ENCODE measurements at regions not wholly inside any gene's neighbourhood (a gene's known extent, or its start where the extent isn't known, plus 50 kb on each side); places are given as distances from the start of the nearest gene placed in this dataset.
"Not testable (repeated sequence)": the region's sequence is repeated elsewhere in the genome, so short reads cannot be mapped to it uniquely, and the experiment has no call there.

DNA sequence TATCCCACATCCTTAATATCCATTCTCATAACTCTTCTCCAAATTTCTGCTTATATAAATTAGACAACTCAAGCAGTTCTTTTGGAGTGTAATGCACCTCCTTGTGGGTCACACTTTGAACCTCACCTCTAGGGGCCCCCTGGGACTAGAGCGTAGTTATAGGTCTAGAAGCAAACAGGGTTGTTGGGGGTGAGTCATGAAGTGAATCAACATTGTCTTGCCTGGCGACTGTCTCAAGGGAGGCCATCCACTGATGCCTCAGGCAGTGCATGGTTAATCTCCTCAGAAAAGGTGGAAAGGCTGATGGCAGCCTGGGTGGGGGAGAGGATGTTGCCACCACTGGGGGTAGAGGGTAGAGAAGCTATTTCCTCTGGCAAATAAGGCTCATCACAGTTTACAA, 129.1 kb downstream of the TNFRSF21 start:
- peak; percentile 70 for DNase-seq

DNA sequence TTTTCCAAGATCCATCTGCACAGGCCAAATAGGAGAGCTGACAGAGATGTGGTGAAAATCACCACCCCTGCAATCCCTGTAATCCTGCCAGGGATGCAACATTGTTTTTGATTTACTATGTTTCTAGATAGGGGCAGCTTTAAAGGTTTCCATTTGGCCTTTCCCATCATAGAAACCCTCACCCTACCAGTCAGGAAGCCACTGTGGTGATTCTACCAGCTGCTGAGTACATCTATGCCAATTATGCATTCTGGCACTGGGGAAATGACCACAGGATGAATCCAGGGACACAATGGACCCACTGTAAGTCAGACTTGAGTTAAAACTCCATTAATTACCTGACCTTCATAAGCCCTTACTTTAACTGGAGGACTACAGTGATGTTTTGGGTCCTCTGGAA, 130.4 kb downstream of the TNFRSF21 start:
- no peak for DNase-seq

DNA sequence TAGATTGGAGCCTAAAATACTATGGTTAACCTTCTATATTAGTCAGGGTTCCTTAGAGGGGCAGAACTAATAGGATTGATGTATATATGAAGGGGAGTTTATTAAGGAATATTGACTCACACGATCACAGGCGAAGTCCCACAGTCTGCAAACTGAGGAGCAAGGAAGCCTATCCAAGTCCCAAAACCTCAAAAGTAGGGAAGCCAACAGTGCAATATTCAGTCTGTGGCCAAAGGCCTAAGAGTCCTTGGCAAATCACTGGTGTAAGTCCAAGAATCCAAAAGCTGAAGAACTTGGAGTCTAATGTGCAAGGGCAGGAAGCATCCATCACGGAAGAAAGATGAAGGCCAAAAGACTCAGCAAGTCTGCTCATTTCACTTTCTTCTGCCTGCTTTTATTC, 133.5 kb upstream of the ADGRF1 start:
- DNase-seq, result no peak

DNA sequence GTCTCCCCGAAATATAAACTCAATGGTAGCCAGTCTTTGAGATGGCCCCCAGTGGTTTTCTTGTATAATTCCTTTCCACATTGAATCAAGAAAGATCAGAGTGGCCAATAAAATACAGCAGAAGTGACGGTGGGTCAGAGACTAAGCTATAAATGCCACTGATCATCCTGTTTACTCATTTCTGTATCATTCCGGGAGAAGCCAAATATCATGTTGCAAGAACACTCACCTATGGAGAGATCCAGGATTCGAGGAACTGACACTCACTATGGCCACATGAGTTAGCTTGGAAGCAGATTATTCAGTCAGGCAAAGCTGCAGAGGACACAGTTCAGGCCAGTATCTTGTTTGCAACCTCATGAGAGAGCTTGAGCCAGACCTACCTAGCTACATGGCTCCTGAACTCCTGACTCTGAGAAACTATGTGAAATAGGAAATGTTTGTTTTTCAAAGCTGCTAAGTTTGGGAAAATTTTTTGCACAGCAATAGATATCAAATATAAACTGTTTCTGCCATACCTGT, 132.4 kb upstream of the ADGRF1 start:
- no peak for DNase-seq

DNA sequence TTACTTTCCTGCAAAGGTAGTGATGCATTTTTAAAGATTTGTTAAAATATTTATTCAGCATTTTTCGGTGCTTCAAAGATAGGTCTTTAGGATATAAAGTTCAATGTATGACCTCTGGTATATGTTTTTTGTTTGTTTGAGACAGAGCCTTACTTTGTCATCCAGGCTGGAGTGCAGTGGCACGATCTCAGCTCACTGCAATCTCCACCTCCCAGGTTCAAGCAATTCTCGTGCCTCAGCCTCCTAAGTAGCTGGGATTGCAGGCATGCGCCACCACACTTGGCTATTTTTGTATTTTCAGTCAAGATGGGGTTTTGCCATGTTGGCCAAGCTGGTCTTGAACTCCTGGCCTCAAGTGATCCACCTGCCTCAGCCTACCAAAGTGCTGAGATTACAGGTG, 131.9 kb upstream of the ADGRF1 start:
- DNase-seq, result not testable (repeated sequence)

DNA sequence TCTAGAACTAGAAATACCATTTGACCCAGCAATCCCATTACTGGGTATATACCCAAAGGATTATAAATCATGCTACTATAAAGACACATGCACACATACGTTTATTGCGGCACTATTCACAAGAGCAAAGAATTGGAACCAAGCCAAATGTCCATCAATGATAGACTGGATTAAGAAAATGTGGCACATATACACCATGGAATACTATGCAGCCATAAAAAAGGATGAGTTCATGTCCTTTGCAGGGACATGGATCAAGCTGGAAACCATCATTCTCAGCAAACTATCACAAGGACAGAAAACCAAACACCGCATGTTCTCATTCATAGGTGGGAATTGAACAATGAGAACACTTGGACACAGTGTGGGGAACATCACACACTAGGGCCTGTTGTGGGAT, 131.0 kb upstream of the ADGRF1 start:
- DNase-seq, result not testable (repeated sequence)

DNA sequence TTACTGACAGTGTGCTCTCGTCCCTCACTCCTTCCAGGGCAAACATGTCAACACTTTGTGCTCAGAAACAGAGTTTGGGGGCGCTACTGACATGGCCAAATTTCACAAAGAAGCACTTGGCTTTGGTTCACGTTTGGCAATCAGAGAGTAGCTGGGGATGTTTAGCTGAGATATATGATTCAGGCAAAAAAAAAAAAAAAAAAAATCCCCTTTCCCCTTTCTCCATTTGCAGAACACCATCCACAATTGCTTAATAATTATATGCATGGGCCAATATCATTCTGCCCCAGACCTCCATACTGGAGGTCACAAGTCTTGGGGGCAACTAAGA, 128.4 kb upstream of the ADGRF1 start:
- no peak for DNase-seq

DNA sequence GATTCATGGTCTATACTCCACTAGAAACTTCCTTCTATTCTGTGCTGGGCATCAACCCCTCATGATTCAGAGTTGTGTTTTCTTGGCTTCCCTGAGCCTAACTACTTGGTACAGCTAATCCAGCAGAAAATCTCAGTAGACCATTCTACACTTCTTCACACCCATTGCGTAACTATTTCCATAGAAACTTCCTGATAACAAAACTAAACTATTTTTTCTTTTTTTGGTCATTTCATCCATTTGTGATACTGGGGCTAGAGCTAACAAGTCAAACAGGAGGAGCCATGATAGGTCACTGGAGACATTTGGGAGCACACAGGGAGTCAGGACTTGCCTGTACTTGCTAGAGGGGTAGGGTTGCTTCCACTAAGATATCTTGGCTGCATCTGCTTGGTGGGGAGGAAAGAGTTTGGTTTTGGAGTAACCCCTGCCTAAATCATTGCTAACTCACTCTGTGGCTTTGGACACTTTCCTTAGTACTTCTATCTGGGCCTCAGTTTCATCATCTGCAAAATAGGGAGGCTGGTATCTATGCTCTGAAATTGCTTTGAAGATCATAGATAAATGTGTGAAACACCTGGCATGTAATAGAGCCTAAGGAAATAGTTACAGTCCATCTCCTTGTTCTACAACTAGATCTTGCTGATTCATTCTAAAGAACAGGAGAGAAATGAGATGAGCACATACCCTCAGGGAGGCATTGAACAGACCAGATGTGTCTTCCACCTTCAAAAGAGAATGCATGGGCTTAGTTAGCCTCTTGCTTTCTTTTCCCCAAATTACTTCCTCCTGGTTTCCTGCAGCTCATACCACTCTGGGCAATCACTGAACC, 127.9 kb upstream of the ADGRF1 start:
- peak; percentile 44 for DNase-seq

DNA sequence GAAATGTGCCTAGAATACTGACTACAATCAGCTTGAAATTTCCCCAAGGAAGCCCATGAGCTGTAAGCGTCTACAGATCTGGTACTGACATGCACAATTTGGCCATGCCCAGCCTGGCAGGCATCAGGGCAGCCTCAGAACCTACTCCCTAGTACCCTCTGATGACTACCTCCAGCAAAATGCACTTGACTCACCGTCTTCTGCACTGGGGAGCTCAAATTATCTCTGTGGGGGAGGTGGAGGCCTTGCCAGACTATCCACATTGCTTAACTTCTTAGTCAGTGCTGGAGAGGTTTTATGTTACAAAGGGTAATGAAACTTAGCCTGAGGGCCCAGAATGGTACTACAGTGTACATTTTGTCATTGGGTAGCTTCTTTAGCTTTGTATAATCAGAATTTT, 126.0 kb upstream of the ADGRF1 start:
- DNase-seq, result peak; percentile 93

DNA sequence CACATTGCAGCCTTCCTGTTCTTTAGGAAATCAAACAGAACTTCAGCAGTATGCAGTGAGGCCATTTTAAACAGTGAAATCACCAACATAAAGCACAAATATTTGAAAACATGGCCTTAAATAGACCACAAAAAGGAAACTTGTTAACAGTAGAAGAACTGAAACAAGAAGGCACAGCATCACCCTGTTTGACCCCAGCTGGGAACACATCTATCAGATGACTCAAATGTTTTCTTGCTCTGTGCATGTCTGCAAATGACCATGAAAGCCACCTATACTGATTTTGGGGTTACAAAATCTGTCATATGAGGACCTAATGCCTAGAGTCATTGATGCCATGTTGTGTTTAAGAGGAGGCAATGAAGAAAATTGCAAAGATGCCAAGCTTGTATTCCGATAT, 123.8 kb upstream of the ADGRF1 start:
- DNase-seq, result peak; percentile 50

DNA sequence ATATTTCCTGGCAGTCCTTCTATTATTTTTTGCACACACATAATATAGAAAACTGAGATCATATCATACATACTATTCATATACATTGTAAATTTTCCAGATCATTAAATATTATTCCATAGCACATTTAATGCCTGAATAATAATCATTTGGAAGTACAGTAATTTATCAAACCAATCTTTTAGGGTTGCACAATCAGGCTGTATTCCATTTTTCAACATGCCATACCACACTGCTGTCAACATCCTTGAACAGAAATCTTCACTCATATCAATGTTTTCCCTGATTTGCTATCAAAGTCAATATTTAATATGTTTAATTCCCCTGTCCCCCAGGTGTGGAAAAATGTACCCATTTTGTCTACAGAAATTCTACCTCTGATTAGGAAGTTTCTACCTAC, 122.7 kb upstream of the ADGRF1 start:
- no peak for DNase-seq

DNA sequence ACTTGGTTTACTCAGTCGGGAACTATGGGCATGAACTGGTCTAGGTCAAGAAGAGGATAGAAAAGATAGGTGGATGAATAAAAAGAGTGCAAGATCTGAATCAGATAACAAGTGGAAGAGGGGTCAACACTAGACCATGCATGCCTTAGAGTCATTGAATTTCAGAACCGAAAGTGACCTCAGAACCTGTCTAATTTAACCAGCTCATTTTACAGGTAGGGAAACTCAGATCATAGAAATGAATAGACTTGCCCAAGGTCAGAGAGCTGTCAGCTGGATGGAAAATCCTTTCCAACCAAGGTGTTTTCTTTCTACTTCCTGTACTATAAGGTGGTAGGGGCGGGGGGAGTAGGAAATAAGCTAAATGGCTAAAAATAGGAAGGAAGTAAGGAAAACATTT, 121.4 kb upstream of the ADGRF1 start:
- DNase-seq, result no peak

DNA sequence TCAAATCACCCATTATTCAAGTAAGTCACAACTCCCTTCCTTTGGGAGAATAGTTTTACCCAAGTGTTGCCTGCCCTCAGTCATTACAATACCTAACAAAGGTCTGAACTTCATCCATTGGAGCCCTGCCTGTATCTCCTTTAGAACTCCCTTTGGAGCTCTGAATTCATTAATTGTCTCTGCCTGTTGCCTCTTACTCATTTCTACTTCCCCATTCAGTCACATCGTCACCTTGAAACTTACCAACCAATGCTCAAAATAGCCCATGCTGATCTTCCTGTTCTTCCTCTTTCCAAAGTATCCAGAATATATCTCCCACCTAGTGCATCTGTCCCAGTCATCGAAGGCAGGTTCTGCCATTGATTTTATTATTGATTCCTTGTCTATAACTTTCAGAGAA, 120.7 kb upstream of the ADGRF1 start:
- DNase-seq, result no peak

DNA sequence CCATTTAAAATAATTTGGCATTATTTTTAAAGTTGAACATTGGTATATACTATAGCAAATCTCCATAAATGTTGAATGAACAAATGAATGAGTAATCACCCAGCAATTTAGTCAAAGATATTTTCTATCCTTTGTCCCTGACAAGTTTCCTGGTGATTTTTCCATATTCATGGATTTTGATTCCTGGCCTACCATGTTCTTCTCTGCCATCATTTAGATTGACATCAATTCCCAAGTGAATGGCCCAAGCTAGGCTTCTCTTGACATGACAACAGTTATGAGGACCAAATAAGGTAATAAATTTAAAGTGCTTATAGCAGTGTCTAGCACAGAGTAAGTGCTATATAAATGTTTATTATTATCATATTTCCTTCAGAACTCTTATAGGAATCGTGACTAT, 120.1 kb upstream of the ADGRF1 start:
- DNase-seq, result no peak

DNA sequence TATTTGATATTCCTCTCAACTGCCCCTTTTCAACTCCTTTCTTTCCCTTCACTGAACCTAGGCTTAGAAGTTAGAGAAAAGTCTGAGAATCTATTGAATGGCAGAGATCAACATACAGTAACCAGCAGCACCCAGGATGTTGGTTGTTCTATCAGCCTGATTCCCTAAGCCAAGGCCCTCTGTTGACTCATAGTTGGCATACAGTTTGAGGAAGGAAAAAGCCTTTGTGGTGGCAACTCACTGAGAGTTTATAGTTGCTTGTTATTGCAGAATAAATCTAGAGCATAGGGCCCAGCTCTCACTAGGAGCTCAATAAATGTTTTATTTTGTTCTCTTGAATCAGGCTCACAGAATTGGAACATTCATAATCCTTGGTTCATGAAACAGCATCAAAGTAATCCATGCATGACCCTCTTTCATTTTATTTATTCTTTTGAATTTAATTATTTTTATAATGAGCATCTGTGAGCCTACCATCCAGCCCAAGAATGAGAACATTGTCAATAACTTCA, 119.1 kb upstream of the ADGRF1 start:
- DNase-seq, result peak; percentile 22

DNA sequence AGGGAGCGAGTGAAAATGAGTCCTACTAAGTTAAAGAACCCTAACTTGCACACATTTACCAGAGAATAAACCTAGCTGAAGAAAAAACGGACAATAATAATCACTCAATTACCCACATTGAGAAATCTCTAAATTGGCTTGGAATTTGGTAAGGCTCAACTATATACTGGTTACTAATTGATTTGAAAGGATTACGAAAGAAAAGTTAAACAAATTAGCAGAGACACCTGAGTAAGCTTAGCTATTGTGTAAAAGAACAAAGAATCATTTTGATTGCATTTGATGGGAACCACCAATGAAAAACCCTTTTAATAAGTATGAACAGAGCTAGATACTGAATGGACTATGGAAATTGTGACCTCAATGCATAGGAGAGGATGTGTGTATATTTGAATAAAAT, 118.6 kb upstream of the ADGRF1 start:
- DNase-seq, result no peak

DNA sequence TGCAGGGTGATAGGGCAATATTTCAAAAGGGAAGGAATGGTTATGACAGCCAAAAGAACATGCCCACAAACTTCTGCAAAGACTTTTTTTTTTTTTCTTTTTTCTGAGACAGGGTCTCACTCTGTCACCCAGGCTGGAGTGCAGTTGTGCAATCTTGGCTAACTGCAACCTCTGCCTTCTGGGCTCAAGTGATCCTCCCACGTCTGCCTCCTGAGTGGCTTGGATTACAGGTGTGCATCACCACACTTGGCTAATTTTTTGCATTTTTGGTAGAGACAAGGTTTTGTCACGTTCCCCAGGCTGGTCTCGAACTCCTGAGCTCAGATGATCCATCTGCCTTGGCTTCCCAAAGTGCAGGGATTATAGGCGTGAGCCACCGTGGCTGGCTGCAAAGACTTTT, 117.6 kb upstream of the ADGRF1 start:
- DNase-seq, result no peak

DNA sequence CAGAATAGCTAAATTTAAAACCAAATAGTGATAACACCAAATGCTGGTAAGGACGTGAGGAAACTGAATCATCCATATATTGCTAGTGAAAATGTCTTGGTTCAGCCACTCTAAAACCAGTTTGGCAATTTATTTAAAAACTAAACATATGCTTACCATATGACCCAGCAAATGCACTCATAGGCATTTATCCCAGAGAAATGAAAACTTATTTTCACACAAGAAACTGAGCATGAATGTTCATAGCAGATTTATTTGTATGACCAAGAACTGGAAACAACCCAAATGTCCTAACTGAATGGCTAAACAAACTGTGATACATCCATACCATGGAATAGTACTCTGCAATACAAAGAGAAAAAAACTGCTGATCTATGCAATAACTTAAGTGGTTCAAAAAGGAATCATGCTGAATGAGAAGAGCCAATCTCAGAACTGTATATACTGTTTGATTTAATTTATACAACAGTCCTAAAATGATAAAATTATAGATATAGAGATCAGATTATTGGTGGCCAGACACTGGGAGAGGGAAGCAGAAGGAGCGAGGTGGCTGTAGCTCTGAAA, 115.6 kb upstream of the ADGRF1 start:
- DNase-seq, result peak; percentile 58

DNA sequence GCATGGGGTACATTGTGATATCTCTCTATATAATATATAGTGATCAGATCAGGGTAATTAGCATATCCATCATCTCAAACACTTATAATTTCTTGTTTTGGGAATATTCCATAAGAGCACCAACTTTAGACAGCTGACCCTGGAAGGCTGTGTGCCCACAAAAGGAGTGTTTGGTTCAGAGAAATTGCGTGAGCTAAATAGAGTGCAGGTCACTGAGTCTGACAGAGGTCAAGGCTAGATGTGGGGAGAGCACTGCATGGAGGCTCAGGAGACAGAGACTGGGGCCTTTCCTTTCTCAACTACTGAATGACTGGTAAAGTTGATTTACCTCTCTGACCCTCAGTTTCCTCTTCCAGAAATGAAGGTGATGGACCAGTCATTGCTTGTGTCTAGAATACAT, 114.9 kb upstream of the ADGRF1 start:
- DNase-seq, result no peak

DNA sequence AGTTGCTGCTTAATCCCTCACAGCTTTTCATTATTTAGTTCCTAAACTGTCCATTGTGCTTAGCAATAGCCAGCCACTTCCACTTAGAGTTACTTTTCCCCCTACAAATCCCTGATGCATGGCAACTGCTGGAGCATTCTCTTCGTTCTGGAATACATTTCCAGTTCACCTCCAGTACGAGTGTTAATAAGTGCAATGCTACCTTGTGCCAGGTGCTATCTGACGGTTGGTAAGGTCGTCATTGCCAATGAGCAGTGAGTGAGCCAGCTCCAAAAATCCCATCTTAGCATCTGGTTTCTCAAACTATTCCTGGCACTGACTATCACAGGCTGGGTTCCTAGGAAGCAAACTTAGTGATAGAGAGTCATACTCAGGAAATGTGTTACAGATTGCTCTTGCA, 114.1 kb upstream of the ADGRF1 start:
- no peak for DNase-seq

DNA sequence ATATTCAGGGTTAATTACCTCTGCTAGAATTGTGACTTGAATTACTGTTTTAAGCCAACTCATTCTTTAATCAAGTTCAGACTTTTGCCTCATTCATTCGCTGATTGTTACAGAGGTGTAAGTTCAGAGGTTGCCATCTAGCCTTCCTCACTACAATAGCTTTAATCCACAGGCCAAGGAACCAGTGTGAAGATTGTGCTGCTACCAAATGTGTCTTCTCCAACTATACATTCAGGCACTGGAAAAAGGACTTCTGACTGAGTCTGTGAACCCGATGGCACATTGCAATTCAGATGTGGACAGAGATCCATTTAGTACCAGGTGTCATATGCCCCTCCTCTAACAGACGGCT, 111.2 kb upstream of the ADGRF1 start:
- no peak for DNase-seq

DNA sequence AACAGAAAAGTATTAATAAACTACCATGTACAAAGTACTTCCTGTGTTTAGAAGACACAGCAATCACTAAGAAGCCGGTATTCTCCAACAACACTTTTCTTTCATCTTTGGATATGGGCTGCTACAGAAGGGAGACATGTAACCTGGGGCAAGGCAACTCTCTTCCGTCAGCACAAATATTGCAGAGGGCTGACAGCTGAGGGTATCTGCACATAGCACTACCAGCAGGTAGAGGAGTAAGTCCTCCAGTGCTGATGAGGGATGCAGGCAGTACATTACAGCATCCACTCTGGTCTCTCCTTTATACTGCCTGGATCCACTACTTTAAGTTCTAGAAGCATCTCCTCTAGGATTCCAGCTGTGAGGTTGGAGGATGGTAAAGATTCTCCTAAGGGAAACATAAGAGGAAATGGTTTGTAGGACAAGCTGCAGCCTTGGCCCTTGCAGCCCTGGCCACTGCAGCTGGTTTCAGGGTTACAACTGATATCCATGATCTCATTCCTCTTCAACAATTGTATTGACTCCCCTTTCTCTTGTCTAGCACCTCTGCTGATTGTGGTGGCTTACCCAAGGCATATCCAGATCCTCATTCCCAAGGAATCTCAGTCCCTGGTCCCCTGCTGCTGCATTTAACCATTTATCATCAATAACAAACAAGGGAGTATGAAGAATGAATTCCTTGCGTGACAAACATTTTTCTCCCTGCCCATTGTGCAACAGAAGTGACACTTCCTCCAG, 110.7 kb upstream of the ADGRF1 start:
- DNase-seq, result peak; percentile 89

DNA sequence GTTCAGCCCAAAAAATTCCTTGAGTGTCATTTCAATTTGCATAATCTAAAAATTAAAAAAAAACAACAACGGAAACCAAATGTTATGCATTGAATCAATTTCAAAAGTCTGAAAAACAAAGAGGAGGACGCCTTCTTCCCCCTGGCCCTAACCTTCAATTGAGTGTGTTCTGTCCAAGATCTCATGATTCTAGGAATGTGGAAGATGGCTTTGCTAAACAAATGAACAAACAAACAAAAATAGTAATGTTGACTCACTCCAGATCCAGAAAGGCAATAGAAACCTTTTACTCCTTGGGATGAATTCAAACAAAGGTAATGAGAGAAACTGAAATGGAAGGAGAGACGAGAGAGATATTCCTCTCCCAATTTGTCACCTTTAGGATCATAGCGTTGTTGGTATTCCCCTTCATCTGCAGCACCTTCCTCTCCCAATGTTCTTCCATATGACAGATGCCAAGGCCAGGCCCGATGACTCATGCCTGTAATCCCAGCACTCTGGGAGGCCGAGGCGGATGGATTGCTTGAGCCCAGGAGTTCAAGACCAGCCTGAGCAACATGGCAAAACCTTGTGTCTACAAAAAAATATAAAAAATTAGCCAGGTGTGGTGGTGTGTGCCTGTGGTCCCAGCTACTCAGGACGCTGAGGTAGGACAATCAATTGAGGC, 109.2 kb upstream of the ADGRF1 start:
- DNase-seq, result no peak
